Suppressor macrophage (primary cell): ENCODE measurements at regions not wholly inside any gene's neighbourhood (a gene's known extent, or its start where the extent isn't known, plus 50 kb on each side); places are given as distances from the start of the nearest gene placed in this dataset.
"Not testable (repeated sequence)": the region's sequence is repeated elsewhere in the genome, so short reads cannot be mapped to it uniquely, and the experiment has no call there.

Experiments
- DNase-seq, 4 experiments: peaks; one replicate each; pipeline ENCODE4 v3.0.0-alpha.2; 2020 to 2022

- peak in 3 of 4 experiments; percentile 8 to 28 (median 15) for DNase-seq
Measured at GRCh38 chr6:163860287-163861081, 446.0 kb downstream of the QKI start.

- DNase-seq, result not testable (repeated sequence)
Measured at GRCh38 chr6:163858870-163859269, 444.4 kb downstream of the QKI start.

GRCh38 chr6:163857421-163857820 lies 442.9 kb downstream of the QKI start:
- no peak for DNase-seq

- DNase-seq, result no peak
Measured at GRCh38 chr6:163850874-163851273, 436.4 kb downstream of the QKI start.

- DNase-seq, result no peak
Measured at GRCh38 chr6:163844761-163845160, 430.2 kb downstream of the QKI start.

- no peak for DNase-seq
Measured at GRCh38 chr6:163844357-163844756, 429.8 kb downstream of the QKI start.

GRCh38 chr6:163843218-163843617 lies 428.7 kb downstream of the QKI start:
- no peak for DNase-seq

- DNase-seq, result no peak
Measured at GRCh38 chr6:163842467-163842866, 427.9 kb downstream of the QKI start.

GRCh38 chr6:163841733-163842132 lies 427.2 kb downstream of the QKI start:
- no peak for DNase-seq

- DNase-seq, result no peak
Measured at GRCh38 chr6:163841326-163841725, 426.8 kb downstream of the QKI start.

- DNase-seq, result no peak
Measured at GRCh38 chr6:163840880-163841279, 426.4 kb downstream of the QKI start.

- DNase-seq, result no peak
Measured at GRCh38 chr6:163839296-163839695, 424.8 kb downstream of the QKI start.

- no peak for DNase-seq
Measured at GRCh38 chr6:163837691-163838431, 423.3 kb downstream of the QKI start.

- no peak for DNase-seq
Measured at GRCh38 chr6:163836876-163837690, 422.6 kb downstream of the QKI start.

GRCh38 chr6:163835439-163836171 lies 421.1 kb downstream of the QKI start:
- DNase-seq, result no peak

- no peak for DNase-seq
Measured at GRCh38 chr6:163834226-163834970, 419.9 kb downstream of the QKI start.

GRCh38 chr6:163831736-163832135 lies 417.2 kb downstream of the QKI start:
- DNase-seq, result no peak

- DNase-seq, result no peak
Measured at GRCh38 chr6:163830641-163831040, 416.1 kb downstream of the QKI start.

- DNase-seq, result no peak
Measured at GRCh38 chr6:163828038-163828795, 413.7 kb downstream of the QKI start.

GRCh38 chr6:163827143-163827542 lies 412.6 kb downstream of the QKI start:
- no peak for DNase-seq

GRCh38 chr6:163826629-163827028 lies 412.1 kb downstream of the QKI start:
- no peak for DNase-seq
